HFFc6 (cell line): ENCODE measurements at regions not wholly inside any gene's neighbourhood (a gene's known extent, or its start where the extent isn't known, plus 50 kb on each side); places are given as distances from the start of the nearest gene placed in this dataset.
A peak's percentile ranks its signal among the peaks of the same experiment; 100 is the strongest.

Experiments used
- DNase-seq: peaks from one replicate; pipeline ENCODE4 v3.0.0-alpha.2; 2018
- H3K27ac Mint-ChIP-seq: 2 replicates; pipeline ENCODE4 v1.8.0; 2020; ENCODE audit warnings: mild to moderate bottlenecking, mixed read lengths
- H3K27me3 Mint-ChIP-seq: 2 replicates; pipeline ENCODE4 v1.8.0; 2021; ENCODE audit warnings: mild to moderate bottlenecking, moderate library complexity, mixed read lengths; ENCODE audit not compliant: insufficient read depth
- H3K36me3 Mint-ChIP-seq: 2 replicates; pipeline ENCODE4 v1.8.0; 2021; ENCODE audit warnings: low read depth, mixed read lengths
- H3K4me1 Mint-ChIP-seq: 2 replicates; pipeline ENCODE4 v1.8.0; 2020; ENCODE audit warnings: low read depth, mixed read lengths
- H3K4me3 Mint-ChIP-seq: 2 replicates; pipeline ENCODE4 v1.8.0; 2020; ENCODE audit warnings: mild to moderate bottlenecking, moderate library complexity, mixed read lengths
- H3K9me3 Mint-ChIP-seq: 2 replicates; pipeline ENCODE4 v1.8.0; 2020; ENCODE audit warnings: mild to moderate bottlenecking, mixed read lengths
- TF ChIP-seq, protein P1 (sequence below): fragments of 200-600 bp; sonication (generic); IDR thresholded peaks from 2 replicates; pipeline ENCODE4 v1.5.0; 2021; ENCODE audit warnings: antibody characterized with exemption, mild to moderate bottlenecking

GRCh38 chr4:89486042-89486441 lies 178.4 kb upstream of the GPRIN3 start:
- Mint-ChIP-seq H3K4me3 (no peak overlapping the region), H3K27me3 (no peaks in the 10 kb centered on the region; the same call in 1 of the 2 replicates), H3K27ac (no peak overlapping the region), H3K4me1 (peaks cover 6% of the 10 kb centered on the region; the same call in 1 of the 2 replicates), H3K9me3 (no peaks in the 10 kb centered on the region), H3K36me3 (no peaks in the 10 kb centered on the region)
- TF ChIP-seq, protein P1, sequence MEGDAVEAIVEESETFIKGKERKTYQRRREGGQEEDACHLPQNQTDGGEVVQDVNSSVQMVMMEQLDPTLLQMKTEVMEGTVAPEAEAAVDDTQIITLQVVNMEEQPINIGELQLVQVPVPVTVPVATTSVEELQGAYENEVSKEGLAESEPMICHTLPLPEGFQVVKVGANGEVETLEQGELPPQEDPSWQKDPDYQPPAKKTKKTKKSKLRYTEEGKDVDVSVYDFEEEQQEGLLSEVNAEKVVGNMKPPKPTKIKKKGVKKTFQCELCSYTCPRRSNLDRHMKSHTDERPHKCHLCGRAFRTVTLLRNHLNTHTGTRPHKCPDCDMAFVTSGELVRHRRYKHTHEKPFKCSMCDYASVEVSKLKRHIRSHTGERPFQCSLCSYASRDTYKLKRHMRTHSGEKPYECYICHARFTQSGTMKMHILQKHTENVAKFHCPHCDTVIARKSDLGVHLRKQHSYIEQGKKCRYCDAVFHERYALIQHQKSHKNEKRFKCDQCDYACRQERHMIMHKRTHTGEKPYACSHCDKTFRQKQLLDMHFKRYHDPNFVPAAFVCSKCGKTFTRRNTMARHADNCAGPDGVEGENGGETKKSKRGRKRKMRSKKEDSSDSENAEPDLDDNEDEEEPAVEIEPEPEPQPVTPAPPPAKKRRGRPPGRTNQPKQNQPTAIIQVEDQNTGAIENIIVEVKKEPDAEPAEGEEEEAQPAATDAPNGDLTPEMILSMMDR = peak; percentile 63
- DNase-seq = peak; percentile 41

DNA sequence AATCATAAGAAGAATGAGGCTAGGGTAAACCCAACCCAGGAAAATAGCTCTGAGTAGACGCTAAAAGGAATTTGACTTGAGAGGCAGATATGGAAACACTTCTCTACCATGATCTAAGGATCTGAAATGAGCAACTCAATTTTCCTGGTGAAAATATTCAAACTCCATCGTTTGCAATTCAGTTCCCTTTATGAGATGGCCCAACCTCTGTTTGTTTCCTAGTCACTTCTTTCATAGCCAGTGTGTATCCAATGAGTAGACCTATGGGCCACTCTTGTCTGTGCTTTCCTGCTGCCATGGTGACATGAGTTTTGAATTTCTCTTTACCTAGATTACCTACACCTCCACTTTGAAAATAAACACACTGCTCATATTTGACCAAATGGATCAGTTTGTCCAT lies 176.2 kb upstream of the GPRIN3 start:
- Mint-ChIP-seq H3K27me3 (peaks cover 7% of the 10 kb centered on the region), H3K4me1 (peaks cover 6% of the 10 kb centered on the region; the same call in 1 of the 2 replicates), H3K4me3 (no peak overlapping the region), H3K9me3 (no peaks in the 10 kb centered on the region), H3K36me3 (no peaks in the 10 kb centered on the region), H3K27ac (no peak overlapping the region)
- DNase-seq = no peak
- TF ChIP-seq, protein P1 = no peak

- Mint-ChIP-seq H3K27me3 (peaks cover 7% of the 10 kb centered on the region), H3K27ac (no peak overlapping the region), H3K36me3 (no peaks in the 10 kb centered on the region), H3K9me3 (no peaks in the 10 kb centered on the region), H3K4me1 (peaks cover 6% of the 10 kb centered on the region; the same call in 1 of the 2 replicates), H3K4me3 (no peak overlapping the region)
- no peak for DNase-seq
- TF ChIP-seq, protein P1 = no peak
These were observed 175.5 kb upstream of the GPRIN3 start for GRCh38 chr4:89482926-89483595.

- Mint-ChIP-seq H3K36me3 (no peaks in the 10 kb centered on the region), H3K27ac (no peak overlapping the region), H3K4me3 (no peak overlapping the region), H3K27me3 (peaks cover 7% of the 10 kb centered on the region), H3K4me1 (peaks cover 6% of the 10 kb centered on the region; the same call in 1 of the 2 replicates), H3K9me3 (no peaks in the 10 kb centered on the region)
- peak; percentile 37 for DNase-seq
- TF ChIP-seq, protein P1 = peak; percentile 47; the same call in 1 of the 2 replicates
These were observed 174.7 kb upstream of the GPRIN3 start for GRCh38 chr4:89482251-89482650.

DNA sequence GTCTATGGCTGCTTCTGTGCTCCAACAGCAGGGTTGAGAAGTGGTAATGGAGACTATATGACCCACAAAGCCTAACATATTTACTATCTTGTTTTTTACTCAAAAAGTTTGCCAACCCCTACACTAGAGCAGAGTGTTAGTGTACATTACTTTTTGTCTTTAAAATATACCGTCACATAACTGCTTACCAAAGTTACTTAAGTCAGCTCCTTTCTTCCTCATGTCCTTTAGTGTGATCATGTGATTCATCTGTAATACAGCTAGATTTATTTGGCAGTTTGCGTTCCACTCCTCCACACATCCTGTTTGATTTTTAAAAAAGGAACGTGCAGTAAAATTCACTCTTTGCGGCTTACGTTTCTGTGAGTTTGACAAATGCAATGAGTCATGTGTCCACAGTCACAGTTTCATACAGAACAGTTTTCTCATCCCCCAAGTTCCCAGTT lies 162.4 kb upstream of the GPRIN3 start:
- H3K4me3 Mint-ChIP-seq = peak overlapping the region; percentile 75
- H3K36me3 Mint-ChIP-seq = no peaks in the 10 kb centered on the region
- H3K27ac Mint-ChIP-seq = peak overlapping the region; percentile 92
- TF ChIP-seq, protein P1 = no peak
- H3K9me3 Mint-ChIP-seq = no peaks in the 10 kb centered on the region
- H3K4me1 Mint-ChIP-seq = peaks cover 32% of the 10 kb centered on the region
- DNase-seq = peak; percentile 94
- no peaks in the 10 kb centered on the region; the same call in 1 of the 2 replicates for H3K27me3 Mint-ChIP-seq
